IMR-90 (cell line): ENCODE measurements at regions not wholly inside any gene's neighbourhood (a gene's known extent, or its start where the extent isn't known, plus 50 kb on each side); places are given as distances from the start of the nearest gene placed in this dataset.

Experiments
- ATAC-seq: fragments of 200-7000 bp; cut with Tn5 transposase; 2 replicates; pipeline ENCODE4 v1.9.1; 2020; ENCODE audit warnings: low read depth, mild to moderate bottlenecking, moderate library complexity
- BruUV-seq: library from RNA; stranded (reverse); fragments of 400-500 nt; replicated peaks from 2 replicates; lab custom pipeline; 2021; lab: Mats Ljungman, UMichigan
- CTCF ChIA-PET: fragments of 300-600 bp; formaldehyde crosslinking; extraction: SDS; loops from one replicate; lab custom pipeline; 2021; ENCODE audit warnings: antibody characterized with exemption; lab: Yijun Ruan, JAX
- POLR2A ChIA-PET: fragments of 300-600 bp; sonication (Branson Sonifier 250); formaldehyde crosslinking; loops from one replicate; lab custom pipeline; 2022; ENCODE audit warnings: antibody characterized with exemption; ENCODE audit not compliant: unreplicated experiment; lab: Charles Lee
- DNase-seq: peaks from one replicate; pipeline ENCODE4 v3.0.0; 2013
- H2AFZ ChIP-seq: replicated peaks from 2 replicates; pipeline ENCODE3; 2013; ENCODE audit warnings: low read length, mild to moderate bottlenecking; ENCODE audit not compliant: poor library complexity
- H2AK5ac ChIP-seq: 2 replicates; pipeline ENCODE4 v1.6.1; 2013; ENCODE audit warnings: low read depth, low read length, inconsistent platforms
- H2AK9ac ChIP-seq: replicated peaks from 2 replicates; pipeline ENCODE3; 2013; ENCODE audit warnings: mild to moderate bottlenecking, low read depth, low read length, moderate library complexity; ENCODE audit not compliant: poor library complexity
- H2BK120ac ChIP-seq: 2 replicates; pipeline ENCODE4 v1.6.1; 2013; ENCODE audit warnings: low read depth, low read length, inconsistent platforms
- H2BK15ac ChIP-seq: 3 replicates; pipeline ENCODE4 v1.6.1; 2013; ENCODE audit warnings: low read depth, low read length, inconsistent platforms
- H2BK20ac ChIP-seq: 2 replicates; pipeline ENCODE4 v1.6.1; 2013; ENCODE audit warnings: low read depth, mild to moderate bottlenecking, inconsistent platforms, low read length, moderate library complexity
- H2BK5ac ChIP-seq: 2 replicates; pipeline ENCODE4 v1.6.1; 2013; ENCODE audit warnings: mild to moderate bottlenecking, low read depth, low read length, inconsistent platforms; ENCODE audit not compliant: poor library complexity, severe bottlenecking
- H3K14ac ChIP-seq: replicated peaks from 2 replicates; pipeline ENCODE4 v1.6.1; 2013; ENCODE audit warnings: low read depth, low read length, inconsistent platforms
- H3K18ac ChIP-seq: 2 replicates; pipeline ENCODE4 v1.6.1; 2013; ENCODE audit warnings: low read depth, low read length, control low read depth
- H3K23ac ChIP-seq: 2 replicates; pipeline ENCODE4 v1.6.1; 2013; ENCODE audit warnings: low read depth, low read length, inconsistent platforms
- H3K27ac ChIP-seq: 2 replicates; pipeline ENCODE4 v1.5.1; 2013; ENCODE audit warnings: mild to moderate bottlenecking, control low read depth, low read length; ENCODE audit not compliant: insufficient read depth
- H3K27me3 ChIP-seq: 2 replicates; pipeline ENCODE4 v1.6.1; 2013; ENCODE audit warnings: low read length; ENCODE audit not compliant: control insufficient read depth, insufficient read depth
- H3K36me3 ChIP-seq: 2 replicates; pipeline ENCODE4 v1.6.1; 2013; ENCODE audit warnings: low read length, mixed read lengths; ENCODE audit not compliant: control insufficient read depth, insufficient read depth
- H3K4ac ChIP-seq: 2 replicates; pipeline ENCODE4 v1.6.1; 2013; ENCODE audit warnings: low read depth, low read length, inconsistent platforms
- H3K4me1 ChIP-seq: 2 replicates; pipeline ENCODE4 v1.6.1; 2013; ENCODE audit warnings: low read length, mixed read lengths; ENCODE audit not compliant: control insufficient read depth, insufficient read depth
- H3K4me2 ChIP-seq: 2 replicates; pipeline ENCODE4 v1.6.1; 2013; ENCODE audit warnings: low read depth, mild to moderate bottlenecking, control low read depth, low read length, moderate library complexity
- H3K4me3 ChIP-seq: 2 replicates; pipeline ENCODE4 v1.5.1; 2013; ENCODE audit warnings: low read depth, mild to moderate bottlenecking, control low read depth, low read length, moderate library complexity; ENCODE audit not compliant: insufficient read depth
- H3K56ac ChIP-seq: 2 replicates; pipeline ENCODE4 v1.6.1; 2013; ENCODE audit warnings: low read length, inconsistent platforms; ENCODE audit not compliant: insufficient read depth; ENCODE audit errors: extremely low read depth
- H3K79me1 ChIP-seq, 2 experiments: 2 replicates each; pipeline ENCODE4 v1.6.1; 2013; ENCODE audit warnings: low read length in 2 of 2, inconsistent platforms in 1 of 2, low read depth in 1 of 2
- H3K9ac ChIP-seq: 2 replicates; pipeline ENCODE4 v1.6.1; 2013; ENCODE audit warnings: low read depth, low read length, control low read depth
- H3K9me1 ChIP-seq: 2 replicates; pipeline ENCODE4 v1.6.1; 2013; ENCODE audit warnings: low read length, inconsistent platforms; ENCODE audit not compliant: insufficient read depth
- H3K9me3 ChIP-seq: 2 replicates; pipeline ENCODE4 v1.6.1; 2013; ENCODE audit warnings: low read length; ENCODE audit not compliant: control insufficient read depth, insufficient read depth
- H4K20me1 ChIP-seq: 2 replicates; pipeline ENCODE4 v1.6.1; 2013; ENCODE audit warnings: low read length, inconsistent platforms; ENCODE audit not compliant: insufficient read depth
- H4K5ac ChIP-seq: 2 replicates; pipeline ENCODE4 v1.6.1; 2013; ENCODE audit warnings: mild to moderate bottlenecking, low read depth, low read length, control low read depth
- H4K8ac ChIP-seq, 2 experiments: 2 replicates each; pipeline ENCODE4 v1.6.1; 2013; ENCODE audit warnings: low read depth in 2 of 2, low read length in 2 of 2, control low read depth in 1 of 2, inconsistent platforms in 1 of 2
- H4K91ac ChIP-seq: 2 replicates; pipeline ENCODE4 v1.6.1; 2013; ENCODE audit warnings: low read depth, low read length, inconsistent platforms; ENCODE audit not compliant: insufficient read depth
- BHLHE40 ChIP-seq: fragments of 150-350 bp; IDR thresholded peaks from 2 replicates; pipeline ENCODE4 v1.6.1; 2016; ENCODE audit warnings: mild to moderate bottlenecking, low read depth, low read length
- CEBPB ChIP-seq: IDR thresholded peaks from 2 replicates; pipeline ENCODE4 v1.6.1; 2012; ENCODE audit warnings: low read depth, low read length, improper control_type of control experiment
- CHD1 ChIP-seq: IDR thresholded peaks from 2 replicates; pipeline ENCODE4 v1.6.1; 2012; ENCODE audit warnings: low read depth, low read length, improper control_type of control experiment
- FOS ChIP-seq: fragments of 150-350 bp; IDR thresholded peaks from 2 replicates; pipeline ENCODE4 v1.6.1; 2016; ENCODE audit warnings: low read depth, low read length
- MAFK ChIP-seq: IDR thresholded peaks from 2 replicates; pipeline ENCODE4 v1.6.1; 2012; ENCODE audit warnings: low read depth, low read length, improper control_type of control experiment
- MAZ ChIP-seq: IDR thresholded peaks from 2 replicates; pipeline ENCODE4 v1.6.1; 2012; ENCODE audit warnings: low read depth, mild to moderate bottlenecking, low read length, improper control_type of control experiment, moderate library complexity, borderline replicate concordance
- MXI1 ChIP-seq: IDR thresholded peaks from 2 replicates; pipeline ENCODE4 v1.6.1; 2012; ENCODE audit warnings: low read depth, mild to moderate bottlenecking, low read length, moderate library complexity, borderline replicate concordance
- NFE2L2 ChIP-seq: fragments of 150-350 bp; IDR thresholded peaks from 2 replicates; pipeline ENCODE4 v1.6.1; 2016; ENCODE audit warnings: low read depth, mild to moderate bottlenecking, low read length
- POLR2A ChIP-seq: IDR thresholded peaks from 2 replicates; pipeline ENCODE4 v1.6.1; 2012; ENCODE audit warnings: mild to moderate bottlenecking, low read depth, low read length
- RAD21 ChIP-seq: IDR thresholded peaks from 2 replicates; pipeline ENCODE4 v1.6.1; 2012; ENCODE audit warnings: low read length, improper control_type of control experiment
- RCOR1 ChIP-seq: IDR thresholded peaks from 2 replicates; pipeline ENCODE4 v1.6.1; 2012; ENCODE audit warnings: mild to moderate bottlenecking, low read length, improper control_type of control experiment; ENCODE audit not compliant: insufficient replicate concordance
- RFX5 ChIP-seq: IDR thresholded peaks from 2 replicates; pipeline ENCODE4 v1.8.0; 2012; ENCODE audit warnings: low read depth, mild to moderate bottlenecking, low read length, moderate library complexity
- SMC3 ChIP-seq: fragments of 150-350 bp; IDR thresholded peaks from 2 replicates; pipeline ENCODE4 v1.6.1; 2016; ENCODE audit warnings: low read depth, mild to moderate bottlenecking, antibody characterized with exemption, low read length, moderate library complexity
- WGBS, 2 experiments: methylation state at CpG; one replicate each; pipeline versions ENCODE4 v1.1.5 to v1.1.7; 2013; ENCODE audit warnings: missing lambda C conversion rate in 2 of 2; ENCODE audit not compliant: insufficient read length in 1 of 2; ENCODE audit errors: extremely low coverage in 2 of 2; 5-methylcytosine and 5-hydroxymethylcytosine counted together
- dilution Hi-C: fragments of 300-500 bp; cut with HindIII; formaldehyde crosslinking; loops from one replicate; pipeline ENCODE4 v1.14.3; 2018; ENCODE audit warnings: low sequenced_read_pairs; ENCODE audit not compliant: unreplicated experiment
- in situ Hi-C: fragments of 300-500 bp; cut with MboI; formaldehyde crosslinking; loops from 3 replicates; pipeline ENCODE4 v1.14.3; 2019; ENCODE audit warnings: low sequenced_read_pairs, inconsistent platforms, mixed read lengths
- intact Hi-C: fragments of 100-400 bp; cut with micrococcal nuclease; formaldehyde crosslinking; loops from 2 replicates; pipeline ENCODE4 v1.10.0; 2022
- TF ChIP-seq, protein P1 (sequence below): conservative IDR thresholded peaks from 2 replicates; pipeline ENCODE4 v1.5.1; 2012; ENCODE audit warnings: mild to moderate bottlenecking, low read depth, low read length, improper control_type of control experiment
- TF ChIP-seq, protein P2 (sequence below): fragments of 150-350 bp; IDR thresholded peaks from 2 replicates; pipeline ENCODE4 v1.6.1; 2016; ENCODE audit warnings: low read depth, mild to moderate bottlenecking, low read length, moderate library complexity, borderline replicate concordance
- TF ChIP-seq, protein P3 (sequence below): fragments of 150-350 bp; IDR thresholded peaks from 2 replicates; pipeline ENCODE4 v1.6.1; 2017; ENCODE audit warnings: mild to moderate bottlenecking, antibody characterized with exemption, low read length, low read depth

DNA sequence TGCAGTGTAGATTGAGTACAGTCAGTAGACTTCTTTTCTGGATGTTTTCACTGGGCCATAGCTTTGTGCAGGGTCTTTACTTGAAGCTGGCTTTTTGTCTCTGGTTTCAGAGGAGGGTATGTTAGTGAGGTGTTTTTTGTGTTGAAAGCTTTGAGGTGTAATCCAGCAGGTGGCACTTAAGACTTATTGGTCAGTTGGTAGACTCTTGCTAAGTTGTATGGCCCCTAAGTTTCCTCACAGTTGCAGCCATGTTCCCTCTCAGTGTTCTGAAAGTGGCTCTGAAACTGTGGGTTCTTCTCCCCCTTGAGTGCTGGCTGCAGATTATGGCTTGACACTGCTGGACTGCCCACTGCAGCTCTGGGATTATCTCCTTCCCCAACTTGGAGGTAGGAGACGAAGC, 55.7 kb upstream of the SLC44A1 start:
- no peaks in the 10 kb centered on the region for H4K20me1 ChIP-seq
- H3K9ac ChIP-seq = no peak overlapping the region
- in situ Hi-C loops = no loop called here
- no peak overlapping the region for H4K5ac ChIP-seq
- H4K8ac ChIP-seq = no peak overlapping the region
- no peak overlapping the region for H3K4me3 ChIP-seq
- H2BK5ac ChIP-seq = no peak overlapping the region
- no peak overlapping the region for H3K18ac ChIP-seq
- H3K9me1 ChIP-seq = no peaks in the 10 kb centered on the region
- no peak overlapping the region for H3K4ac ChIP-seq
- CTCF ChIA-PET = no interaction called here
- H2AK5ac ChIP-seq = no peak overlapping the region; the same call in 1 of the 2 replicates
- H3K4me2 ChIP-seq = no peak overlapping the region
- H3K14ac ChIP-seq = no peak overlapping the region
- no peak for ATAC-seq
- no peak for DNase-seq
- H3K27ac ChIP-seq = no peak overlapping the region
- no peaks in the 10 kb centered on the region for H3K4me1 ChIP-seq
- H3K79me1 ChIP-seq = no peaks in the 10 kb centered on the region
- H3K9me3 ChIP-seq = no peaks in the 10 kb centered on the region
- H2BK20ac ChIP-seq = no peak overlapping the region
- H2AFZ ChIP-seq = no peak overlapping the region
- H3K36me3 ChIP-seq = no peaks in the 10 kb centered on the region
- intact Hi-C loops = no loop called here
- H4K91ac ChIP-seq = no peak overlapping the region
- no peak overlapping the region for H3K56ac ChIP-seq
- dilution Hi-C loops = no loop called here
- BruUV-seq = no TSS peak
- peaks cover 1% of the 10 kb centered on the region for H3K27me3 ChIP-seq
- no CpG with 5 or more reads among the region's 1 CpG for WGBS, 2 experiments
- no peak overlapping the region for H2AK9ac ChIP-seq
- H2BK15ac ChIP-seq = no peak overlapping the region
- TF ChIP-seq CHD1 (no peak), RFX5 (no peak), MAFK (no peak), BHLHE40 (no peak), RAD21 (no peak), FOS (no peak), MXI1 (no peak), POLR2A (no peak), NFE2L2 (no peak), CEBPB (no peak), SMC3 (no peak), MAZ (no peak), RCOR1 (no peak)
- TF ChIP-seq, protein P1, sequence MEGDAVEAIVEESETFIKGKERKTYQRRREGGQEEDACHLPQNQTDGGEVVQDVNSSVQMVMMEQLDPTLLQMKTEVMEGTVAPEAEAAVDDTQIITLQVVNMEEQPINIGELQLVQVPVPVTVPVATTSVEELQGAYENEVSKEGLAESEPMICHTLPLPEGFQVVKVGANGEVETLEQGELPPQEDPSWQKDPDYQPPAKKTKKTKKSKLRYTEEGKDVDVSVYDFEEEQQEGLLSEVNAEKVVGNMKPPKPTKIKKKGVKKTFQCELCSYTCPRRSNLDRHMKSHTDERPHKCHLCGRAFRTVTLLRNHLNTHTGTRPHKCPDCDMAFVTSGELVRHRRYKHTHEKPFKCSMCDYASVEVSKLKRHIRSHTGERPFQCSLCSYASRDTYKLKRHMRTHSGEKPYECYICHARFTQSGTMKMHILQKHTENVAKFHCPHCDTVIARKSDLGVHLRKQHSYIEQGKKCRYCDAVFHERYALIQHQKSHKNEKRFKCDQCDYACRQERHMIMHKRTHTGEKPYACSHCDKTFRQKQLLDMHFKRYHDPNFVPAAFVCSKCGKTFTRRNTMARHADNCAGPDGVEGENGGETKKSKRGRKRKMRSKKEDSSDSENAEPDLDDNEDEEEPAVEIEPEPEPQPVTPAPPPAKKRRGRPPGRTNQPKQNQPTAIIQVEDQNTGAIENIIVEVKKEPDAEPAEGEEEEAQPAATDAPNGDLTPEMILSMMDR = no peak
- TF ChIP-seq, protein P2, sequence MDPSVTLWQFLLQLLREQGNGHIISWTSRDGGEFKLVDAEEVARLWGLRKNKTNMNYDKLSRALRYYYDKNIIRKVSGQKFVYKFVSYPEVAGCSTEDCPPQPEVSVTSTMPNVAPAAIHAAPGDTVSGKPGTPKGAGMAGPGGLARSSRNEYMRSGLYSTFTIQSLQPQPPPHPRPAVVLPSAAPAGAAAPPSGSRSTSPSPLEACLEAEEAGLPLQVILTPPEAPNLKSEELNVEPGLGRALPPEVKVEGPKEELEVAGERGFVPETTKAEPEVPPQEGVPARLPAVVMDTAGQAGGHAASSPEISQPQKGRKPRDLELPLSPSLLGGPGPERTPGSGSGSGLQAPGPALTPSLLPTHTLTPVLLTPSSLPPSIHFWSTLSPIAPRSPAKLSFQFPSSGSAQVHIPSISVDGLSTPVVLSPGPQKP = no peak
- TF ChIP-seq, protein P3, sequence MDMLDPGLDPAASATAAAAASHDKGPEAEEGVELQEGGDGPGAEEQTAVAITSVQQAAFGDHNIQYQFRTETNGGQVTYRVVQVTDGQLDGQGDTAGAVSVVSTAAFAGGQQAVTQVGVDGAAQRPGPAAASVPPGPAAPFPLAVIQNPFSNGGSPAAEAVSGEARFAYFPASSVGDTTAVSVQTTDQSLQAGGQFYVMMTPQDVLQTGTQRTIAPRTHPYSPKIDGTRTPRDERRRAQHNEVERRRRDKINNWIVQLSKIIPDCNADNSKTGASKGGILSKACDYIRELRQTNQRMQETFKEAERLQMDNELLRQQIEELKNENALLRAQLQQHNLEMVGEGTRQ = no peak
- no peak overlapping the region; the same call in 1 of the 2 replicates for H2BK120ac ChIP-seq
- no peak overlapping the region for H3K23ac ChIP-seq
- POLR2A ChIA-PET = no interaction called here
